ENCODE measurements at regions not wholly inside any gene's neighbourhood (a gene's known extent, or its start where the extent isn't known, plus 50 kb on each side); places are given as distances from the start of the nearest gene placed in this dataset.

GRCh38 chr2:196535742-196536141 lies 103.8 kb upstream of the CCDC150 start:
- Mint-ChIP-seq H3K4me3 (no peak overlapping the region), H3K27me3 (ENCODE audit: low read depth) (no peaks in the 10 kb centered on the region), H3K36me3 (ENCODE audit: insufficient read depth in 1 of 3, low read depth in 3 of 3) (no peaks in the 10 kb centered on the region), H3K27ac (no peak overlapping the region), H3K9me3 (no peaks in the 10 kb centered on the region), H3K4me1 (peaks cover 8 to 14% of the 10 kb centered on the region in 2 experiments)
- no peaks in the 10 kb centered on the region for H3K23me2 ChIP-seq (ENCODE audit: insufficient read length, low read depth, low read length, poor library complexity, severe bottlenecking)
- no peak for DNase-seq
- H2BK15ac ChIP-seq (ENCODE audit: low read depth, low read length), result no peak overlapping the region
- no CpG with 5 or more reads among the region's 1 CpG for WGBS (ENCODE audit: extremely low coverage, insufficient read length, low lambda C conversion rate)
- no peaks in the 10 kb centered on the region for H3K79me2 ChIP-seq (ENCODE audit: insufficient read depth, low read length)
- H3K18ac ChIP-seq (ENCODE audit: insufficient read length, low read depth, low read length), result no peak overlapping the region
- H3K9ac ChIP-seq (ENCODE audit: extremely low read depth, insufficient read length, low read length), result no peak overlapping the region
- H2BK20ac ChIP-seq (ENCODE audit: low read depth, low read length, poor library complexity, severe bottlenecking), result no peak overlapping the region
- no peak overlapping the region for H2BK5ac ChIP-seq (ENCODE audit: insufficient read length, low read length)
- no peak overlapping the region for H2AFZ ChIP-seq (ENCODE audit: low read length)
- H3K27ac ChIP-seq (ENCODE audit: insufficient read length, low read depth, low read length), result no peak overlapping the region
- no peak overlapping the region for H4K5ac ChIP-seq (ENCODE audit: insufficient read length, low read depth, low read length)
- no peaks in the 10 kb centered on the region for H4K20me1 ChIP-seq (ENCODE audit: control insufficient read depth, insufficient read depth, insufficient read length)
- H3K9me3 ChIP-seq (ENCODE audit: control insufficient read depth, low read depth, low read length), result no peaks in the 10 kb centered on the region
- no peaks in the 10 kb centered on the region for H3K27me3 ChIP-seq (ENCODE audit: insufficient read depth, low read length)
- H3K4me2 ChIP-seq (ENCODE audit: insufficient read depth, insufficient read length, low read length), result no peak overlapping the region
- TF ChIP-seq, protein P1, sequence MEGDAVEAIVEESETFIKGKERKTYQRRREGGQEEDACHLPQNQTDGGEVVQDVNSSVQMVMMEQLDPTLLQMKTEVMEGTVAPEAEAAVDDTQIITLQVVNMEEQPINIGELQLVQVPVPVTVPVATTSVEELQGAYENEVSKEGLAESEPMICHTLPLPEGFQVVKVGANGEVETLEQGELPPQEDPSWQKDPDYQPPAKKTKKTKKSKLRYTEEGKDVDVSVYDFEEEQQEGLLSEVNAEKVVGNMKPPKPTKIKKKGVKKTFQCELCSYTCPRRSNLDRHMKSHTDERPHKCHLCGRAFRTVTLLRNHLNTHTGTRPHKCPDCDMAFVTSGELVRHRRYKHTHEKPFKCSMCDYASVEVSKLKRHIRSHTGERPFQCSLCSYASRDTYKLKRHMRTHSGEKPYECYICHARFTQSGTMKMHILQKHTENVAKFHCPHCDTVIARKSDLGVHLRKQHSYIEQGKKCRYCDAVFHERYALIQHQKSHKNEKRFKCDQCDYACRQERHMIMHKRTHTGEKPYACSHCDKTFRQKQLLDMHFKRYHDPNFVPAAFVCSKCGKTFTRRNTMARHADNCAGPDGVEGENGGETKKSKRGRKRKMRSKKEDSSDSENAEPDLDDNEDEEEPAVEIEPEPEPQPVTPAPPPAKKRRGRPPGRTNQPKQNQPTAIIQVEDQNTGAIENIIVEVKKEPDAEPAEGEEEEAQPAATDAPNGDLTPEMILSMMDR (conservative IDR thresholded peaks at IDR 0.05), result no peak
- H4K91ac ChIP-seq (ENCODE audit: insufficient read length, low read depth, low read length), result no peak overlapping the region
- no peaks in the 10 kb centered on the region for H3K79me1 ChIP-seq (ENCODE audit: insufficient read depth, low read depth, low read length, poor library complexity, severe bottlenecking)
- H2BK120ac ChIP-seq (ENCODE audit: low read depth, low read length, poor library complexity, severe bottlenecking), result no peak overlapping the region
- no peak overlapping the region for H2AK5ac ChIP-seq (ENCODE audit: insufficient read length, low read length)
- H3K4me1 ChIP-seq (ENCODE audit: insufficient read depth, low read length), result no peaks in the 10 kb centered on the region; the same call in 1 of the 2 replicates
- no peak overlapping the region for H3T11ph ChIP-seq (ENCODE audit: low read length)
- no peak overlapping the region for H4K8ac ChIP-seq (replicated peaks; ENCODE audit: insufficient read length, low read depth, low read length)
- no peak overlapping the region for H3K56ac ChIP-seq (ENCODE audit: insufficient read length, low read depth, low read length)
- no peak overlapping the region for H2BK12ac ChIP-seq (ENCODE audit: insufficient read length, low read depth, low read length)
- H3K4ac ChIP-seq (ENCODE audit: low read depth, low read length), result no peak overlapping the region
- no peak overlapping the region for H3K23ac ChIP-seq (ENCODE audit: insufficient read length, low read depth, low read length)
- H3K14ac ChIP-seq (ENCODE audit: insufficient read depth, low read length), result no peak overlapping the region

Data from H9 (cell line).